Neuronal stem cell (in vitro differentiated cells): ENCODE measurements at regions not wholly inside any gene's neighbourhood (a gene's known extent, or its start where the extent isn't known, plus 50 kb on each side); places are given as distances from the start of the nearest gene placed in this dataset.

Experiments used
- DNase-seq: peaks from one replicate; pipeline ENCODE4 v3.0.0-alpha.2; 2013; ENCODE audit warnings: low spot score
- H2AFZ ChIP-seq: one replicate; pipeline ENCODE4 v1.6.1; 2013; ENCODE audit warnings: mild to moderate bottlenecking, low read length, inconsistent platforms
- H2AK5ac ChIP-seq: 2 replicates; pipeline ENCODE4 v1.6.1; 2013; ENCODE audit warnings: low read depth, mild to moderate bottlenecking, inconsistent platforms, low read length, moderate library complexity, mixed read lengths
- H2BK120ac ChIP-seq: 2 replicates; pipeline ENCODE4 v1.6.1; 2013; ENCODE audit warnings: low read depth, mild to moderate bottlenecking, inconsistent platforms, low read length, moderate library complexity, mixed read lengths
- H2BK12ac ChIP-seq: one replicate; pipeline ENCODE4 v1.6.1; 2013; ENCODE audit warnings: low read length, inconsistent platforms
- H2BK15ac ChIP-seq: 2 replicates; pipeline ENCODE4 v1.6.1; 2013; ENCODE audit warnings: mild to moderate bottlenecking, low read length, inconsistent platforms, mixed read lengths
- H2BK5ac ChIP-seq: one replicate; pipeline ENCODE4 v1.6.1; 2013; ENCODE audit warnings: inconsistent platforms, mild to moderate bottlenecking, low read length, moderate library complexity
- H3K14ac ChIP-seq: one replicate; pipeline ENCODE4 v1.6.1; 2013; ENCODE audit warnings: low read length, inconsistent platforms
- H3K18ac ChIP-seq: 2 replicates; pipeline ENCODE4 v1.6.1; 2013; ENCODE audit warnings: low read length, inconsistent platforms
- H3K23ac ChIP-seq: 2 replicates; pipeline ENCODE4 v1.6.1; 2013; ENCODE audit warnings: low read depth, mild to moderate bottlenecking, mixed read lengths, low read length, inconsistent platforms; ENCODE audit not compliant: poor library complexity
- H3K27ac ChIP-seq: replicated peaks from 3 replicates; pipeline ENCODE4 v1.5.1; 2013; ENCODE audit warnings: low read length, inconsistent platforms
- H3K27me3 ChIP-seq, 3 experiments: 2 replicates each; pipeline ENCODE4 v1.6.1; 2013; ENCODE audit warnings: low read length in 3 of 3, mild to moderate bottlenecking in 2 of 3, inconsistent platforms in 1 of 3, low read depth in 1 of 3, mixed read lengths in 1 of 3, moderate library complexity in 1 of 3; ENCODE audit not compliant: control insufficient read depth in 3 of 3, insufficient read depth in 3 of 3
- H3K36me3 ChIP-seq, 2 donors: replicated peaks in 1 of 2; 2 replicates each; pipeline ENCODE4 v1.6.1; 2013; ENCODE audit warnings: low read length in 2 of 2; ENCODE audit not compliant: control insufficient read depth in 2 of 2, insufficient read depth in 2 of 2
- H3K4ac ChIP-seq: 2 replicates; pipeline ENCODE4 v1.6.1; 2013; ENCODE audit warnings: inconsistent platforms, mild to moderate bottlenecking, low read length, moderate library complexity
- H3K4me1 ChIP-seq, 2 donors: 1 replicate in 1 of 2; 2 replicates in 1 of 2; pipeline ENCODE4 v1.6.1; 2013; ENCODE audit warnings: low read length in 2 of 2, low read depth in 1 of 2; ENCODE audit not compliant: control insufficient read depth in 2 of 2, insufficient read depth in 1 of 2
- H3K4me2 ChIP-seq: one replicate; pipeline ENCODE4 v1.6.1; 2013; ENCODE audit warnings: mild to moderate bottlenecking, low read length, inconsistent platforms; ENCODE audit not compliant: insufficient read depth, poor library complexity, severe bottlenecking
- H3K4me3 ChIP-seq, 2 donors: 2 replicates each; pipeline ENCODE4 v1.5.1; 2013; ENCODE audit warnings: low read length in 2 of 2, mild to moderate bottlenecking in 2 of 2, inconsistent platforms in 1 of 2, moderate library complexity in 1 of 2
- H3K79me1 ChIP-seq: one replicate; pipeline ENCODE4 v1.6.1; 2013; ENCODE audit warnings: low read depth, mild to moderate bottlenecking, inconsistent platforms, low read length, moderate library complexity
- H3K9ac ChIP-seq: one replicate; pipeline ENCODE4 v1.6.1; 2013; ENCODE audit warnings: mild to moderate bottlenecking, low read depth, low read length, inconsistent platforms; ENCODE audit not compliant: poor library complexity
- H3K9me3 ChIP-seq, 2 donors: replicated peaks in 1 of 2; 2 replicates each; pipeline versions ENCODE3 to v1.6.1; 2013; ENCODE audit warnings: low read length in 2 of 2, mild to moderate bottlenecking in 2 of 2, inconsistent platforms in 1 of 2, low read depth in 1 of 2, mixed read lengths in 1 of 2, moderate library complexity in 1 of 2; ENCODE audit not compliant: control insufficient read depth in 2 of 2, insufficient read depth in 1 of 2
- H4K8ac ChIP-seq: one replicate; pipeline ENCODE4 v1.6.1; 2013; ENCODE audit warnings: low read depth, mild to moderate bottlenecking, inconsistent platforms, low read length, moderate library complexity
- H4K91ac ChIP-seq: one replicate; pipeline ENCODE4 v1.6.1; 2013; ENCODE audit warnings: low read length, low read depth, mild to moderate bottlenecking, inconsistent platforms; ENCODE audit not compliant: poor library complexity
- WGBS, 2 donors: extraction: QIAGEN DNeasy Blood & Tissue Kit; methylation state at CpG; one replicate each; pipeline ENCODE4 v1.1.7; 2013; ENCODE audit warnings: missing lambda C conversion rate in 2 of 2, mixed read lengths in 1 of 2; ENCODE audit not compliant: insufficient read length in 2 of 2, insufficient replicate concordance in 1 of 2; ENCODE audit errors: extremely low coverage in 2 of 2; 5-methylcytosine and 5-hydroxymethylcytosine counted together

GRCh38 chr3:180854887-180855286, 57.6 kb upstream of the FXR1 start:
- no peak for DNase-seq
- no peaks in the 10 kb centered on the region for H3K4me1 ChIP-seq
- H2BK5ac ChIP-seq, result no peak overlapping the region
- H3K4me2 ChIP-seq, result no peak overlapping the region
- H3K27ac ChIP-seq, result no peak overlapping the region
- H2AK5ac ChIP-seq, result no peak overlapping the region
- H3K18ac ChIP-seq, result no peak overlapping the region
- no peak overlapping the region for H4K8ac ChIP-seq
- no peaks in the 10 kb centered on the region for H3K36me3 ChIP-seq
- H2BK120ac ChIP-seq, result no peak overlapping the region
- H2BK15ac ChIP-seq, result no peak overlapping the region
- H3K79me1 ChIP-seq, result no peaks in the 10 kb centered on the region
- no peak overlapping the region for H3K14ac ChIP-seq
- WGBS, 2 donors, result no CpG with 5 or more reads among the region's 2 CpGs
- H3K4me3 ChIP-seq, result no peak overlapping the region
- no peaks in the 10 kb centered on the region for H3K9me3 ChIP-seq
- H2BK12ac ChIP-seq, result no peak overlapping the region
- peak overlapping the region; percentile 2 for H2AFZ ChIP-seq
- H3K23ac ChIP-seq, result no peak overlapping the region
- H4K91ac ChIP-seq, result no peak overlapping the region
- no peak overlapping the region for H3K9ac ChIP-seq
- no peaks in the 10 kb centered on the region for H3K27me3 ChIP-seq
- H3K4ac ChIP-seq, result no peak overlapping the region

GRCh38 chr3:180855364-180855763, 57.1 kb upstream of the FXR1 start:
- Histone ChIP-seq H3K27ac (no peak overlapping the region), H4K91ac (no peak overlapping the region), H3K4me1 (no peaks in the 10 kb centered on the region), H2BK12ac (no peak overlapping the region), H3K79me1 (no peaks in the 10 kb centered on the region), H2BK15ac (no peak overlapping the region), H3K14ac (no peak overlapping the region), H3K4me2 (no peak overlapping the region), H3K4ac (no peak overlapping the region), H2AK5ac (no peak overlapping the region), H3K18ac (no peak overlapping the region), H3K36me3 (no peaks in the 10 kb centered on the region), H3K4me3 (no peak overlapping the region), H2AFZ (peak overlapping the region; percentile 2), H2BK120ac (no peak overlapping the region), H2BK5ac (no peak overlapping the region), H3K9me3 (no peaks in the 10 kb centered on the region), H4K8ac (no peak overlapping the region), H3K27me3 (no peaks in the 10 kb centered on the region), H3K23ac (no peak overlapping the region), H3K9ac (no peak overlapping the region)
- peak; percentile 11 for DNase-seq
- WGBS, 2 donors, result no CpG with 5 or more reads among the region's 2 CpGs

GRCh38 chr3:180855956-180856355, 56.5 kb upstream of the FXR1 start:
- Histone ChIP-seq H4K8ac (no peak overlapping the region), H3K4ac (no peak overlapping the region), H3K36me3 (no peaks in the 10 kb centered on the region), H3K79me1 (no peaks in the 10 kb centered on the region), H4K91ac (no peak overlapping the region), H3K27ac (no peak overlapping the region), H2AFZ (no peak overlapping the region), H2AK5ac (no peak overlapping the region), H3K4me1 (no peaks in the 10 kb centered on the region), H3K18ac (no peak overlapping the region), H2BK120ac (no peak overlapping the region), H3K9ac (no peak overlapping the region), H3K9me3 (no peaks in the 10 kb centered on the region), H2BK5ac (no peak overlapping the region), H3K27me3 (no peaks in the 10 kb centered on the region), H3K4me3 (no peak overlapping the region), H3K14ac (no peak overlapping the region), H3K4me2 (no peak overlapping the region), H2BK15ac (no peak overlapping the region), H3K23ac (no peak overlapping the region), H2BK12ac (no peak overlapping the region)
- no peak for DNase-seq
- no CpG with 5 or more reads among the region's 3 CpGs for WGBS, 2 donors

- Histone ChIP-seq H3K4ac (no peak overlapping the region), H4K91ac (no peak overlapping the region), H3K4me3 (no peak overlapping the region), H2AFZ (no peak overlapping the region), H3K27me3 (no peaks in the 10 kb centered on the region), H3K36me3 (no peaks in the 10 kb centered on the region), H2AK5ac (no peak overlapping the region), H3K18ac (no peak overlapping the region), H2BK12ac (no peak overlapping the region), H3K9me3 (no peaks in the 10 kb centered on the region), H3K9ac (no peak overlapping the region), H2BK120ac (no peak overlapping the region), H3K4me2 (no peak overlapping the region), H3K79me1 (no peaks in the 10 kb centered on the region), H3K4me1 (no peaks in the 10 kb centered on the region), H2BK15ac (no peak overlapping the region), H3K27ac (no peak overlapping the region), H2BK5ac (no peak overlapping the region), H3K14ac (no peak overlapping the region), H4K8ac (no peak overlapping the region), H3K23ac (no peak overlapping the region)
- DNase-seq, result no peak
These were observed 52.2 kb upstream of the FXR1 start for GRCh38 chr3:180860180-180860858.
